Tibial nerve (tissue), 4 donors: ENCODE measurements at regions not wholly inside any gene's neighbourhood (a gene's known extent, or its start where the extent isn't known, plus 50 kb on each side); places are given as distances from the start of the nearest gene placed in this dataset.

Experiments used
- DNase-seq, 2 donors: peaks; one replicate each; pipeline ENCODE4 v3.0.0-alpha.2; 2019; ENCODE audit warnings: low spot score in 2 of 2
- H3K27ac ChIP-seq, 4 donors: fragments of 200-600 bp; sonication (generic) in 3 of 4; one replicate each; pipeline ENCODE4 v1.5.1; 2017 to 2019; ENCODE audit warnings: mild to moderate bottlenecking in 1 of 4
- H3K27me3 ChIP-seq, 2 donors: fragments of 200-600 bp; sonication (generic) in 1 of 2; one replicate each; pipeline versions ENCODE4 v1.5.1 to v1.6.0; 2017 to 2019
- H3K36me3 ChIP-seq, 3 donors: fragments of 200-600 bp; sonication (generic); one replicate each; pipeline ENCODE4 v1.5.1; 2018 to 2019
- H3K4me1 ChIP-seq, 4 donors: fragments of 200-600 bp; sonication (generic) in 3 of 4; one replicate each; pipeline ENCODE4 v1.5.1; 2017 to 2019
- H3K4me3 ChIP-seq, 4 donors: fragments of 200-600 bp; sonication (generic) in 3 of 4; one replicate each; pipeline ENCODE4 v1.5.1; 2017 to 2019; ENCODE audit warnings: mild to moderate bottlenecking in 1 of 4, moderate library complexity in 1 of 4
- H3K9me3 ChIP-seq, 4 donors: fragments of 200-600 bp; sonication (generic) in 3 of 4; one replicate each; pipeline ENCODE4 v1.5.1; 2017 to 2019
- EP300 ChIP-seq, 2 donors: sonication (generic); formaldehyde crosslinking; IDR thresholded peaks; one replicate each; pipeline ENCODE4 v1.6.1; 2017; ENCODE audit warnings: antibody characterized with exemption in 2 of 2, mild to moderate bottlenecking in 1 of 2
- POLR2A ChIP-seq, 2 donors: fragments of 450-650 bp; IDR thresholded peaks; one replicate each; pipeline ENCODE4 v1.6.1; 2017; ENCODE audit warnings: antibody characterized with exemption in 2 of 2, mild to moderate bottlenecking in 2 of 2, moderate library complexity in 2 of 2
- WGBS, 2 donors: methylation state at CpG; one replicate each; pipeline ENCODE4 v1.1.5; 2018; 5-methylcytosine and 5-hydroxymethylcytosine counted together
- TF ChIP-seq, protein P1 (sequence below), 5 experiments: fragments of 200-600 bp in 3 of 5; fragments of 450-650 bp in 2 of 5; sonication (generic) in 3 of 5; IDR thresholded peaks; one replicate each; pipeline ENCODE4 v1.5.1; 2016 to 2019; ENCODE audit warnings: antibody characterized with exemption in 5 of 5, mild to moderate bottlenecking in 3 of 5, moderate library complexity in 2 of 5

DNA sequence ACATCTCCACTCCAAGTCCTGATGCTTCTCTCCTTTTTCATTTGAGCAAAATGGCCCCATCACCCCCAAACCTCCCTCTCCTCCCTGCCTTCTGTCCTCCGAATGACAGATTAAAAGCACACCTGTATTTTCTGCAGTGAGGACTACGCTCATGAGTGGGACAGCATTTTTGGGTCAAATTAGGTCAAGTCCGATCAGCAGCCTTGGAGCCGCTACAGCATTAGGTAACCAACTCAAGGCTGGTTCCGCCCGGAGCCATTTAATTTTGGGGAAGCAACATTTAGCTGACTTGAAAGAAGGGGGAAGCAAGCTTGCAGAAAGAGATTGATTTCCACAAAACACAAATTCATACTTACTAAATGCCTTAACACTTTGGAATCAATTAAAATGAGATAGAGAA is 324.1 kb upstream of the CDH5 start:
- H3K36me3 ChIP-seq: no peaks in the 10 kb centered on the region
- no peak for DNase-seq

DNA sequence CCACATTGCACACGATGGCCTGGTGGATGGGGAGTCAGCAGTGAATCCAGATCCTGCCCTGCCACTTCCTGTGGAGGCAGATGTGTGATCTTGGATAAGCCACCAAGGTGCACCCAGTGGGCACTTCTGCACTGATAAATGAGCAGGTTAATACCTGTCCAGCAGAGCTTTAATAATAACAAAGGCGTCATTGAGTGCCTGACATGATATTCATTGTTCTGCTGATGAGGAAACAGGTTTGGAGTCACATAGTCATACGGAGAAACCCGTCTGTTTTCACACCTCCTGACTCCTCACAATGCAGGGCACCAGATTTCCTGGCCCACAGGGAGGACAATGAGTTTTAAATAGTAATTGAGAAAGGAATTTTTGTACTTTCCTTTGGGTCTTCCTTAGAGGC is 324.6 kb upstream of the CDH5 start:
- Histone ChIP-seq H3K27me3 (no peaks in the 10 kb centered on the region), H3K4me3 (no peak overlapping the region), H3K4me1 (peaks cover 0 to 10% (median 2%) of the 10 kb centered on the region in 4 donors), H3K9me3 (no peaks in the 10 kb centered on the region), H3K27ac (no peak overlapping the region), H3K36me3 (no peaks in the 10 kb centered on the region)
- no peak for DNase-seq
- TF ChIP-seq POLR2A (IDR thresholded peaks at IDR 0.05) (no peak), EP300 (IDR thresholded peaks at IDR 0.05) (no peak)
- TF ChIP-seq, protein P1, sequence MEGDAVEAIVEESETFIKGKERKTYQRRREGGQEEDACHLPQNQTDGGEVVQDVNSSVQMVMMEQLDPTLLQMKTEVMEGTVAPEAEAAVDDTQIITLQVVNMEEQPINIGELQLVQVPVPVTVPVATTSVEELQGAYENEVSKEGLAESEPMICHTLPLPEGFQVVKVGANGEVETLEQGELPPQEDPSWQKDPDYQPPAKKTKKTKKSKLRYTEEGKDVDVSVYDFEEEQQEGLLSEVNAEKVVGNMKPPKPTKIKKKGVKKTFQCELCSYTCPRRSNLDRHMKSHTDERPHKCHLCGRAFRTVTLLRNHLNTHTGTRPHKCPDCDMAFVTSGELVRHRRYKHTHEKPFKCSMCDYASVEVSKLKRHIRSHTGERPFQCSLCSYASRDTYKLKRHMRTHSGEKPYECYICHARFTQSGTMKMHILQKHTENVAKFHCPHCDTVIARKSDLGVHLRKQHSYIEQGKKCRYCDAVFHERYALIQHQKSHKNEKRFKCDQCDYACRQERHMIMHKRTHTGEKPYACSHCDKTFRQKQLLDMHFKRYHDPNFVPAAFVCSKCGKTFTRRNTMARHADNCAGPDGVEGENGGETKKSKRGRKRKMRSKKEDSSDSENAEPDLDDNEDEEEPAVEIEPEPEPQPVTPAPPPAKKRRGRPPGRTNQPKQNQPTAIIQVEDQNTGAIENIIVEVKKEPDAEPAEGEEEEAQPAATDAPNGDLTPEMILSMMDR (IDR thresholded peaks at IDR 0.05): no peak
- 81% methylated on average over 4 of the region's 4 CpGs for WGBS, 2 donors

More for the DNA sequence above, 324.1 kb upstream of the CDH5 start:
- TF ChIP-seq EP300 (IDR thresholded peaks at IDR 0.05) (no peak), POLR2A (IDR thresholded peaks at IDR 0.05) (no peak)
- TF ChIP-seq, protein P1 (IDR thresholded peaks at IDR 0.05): no peak
- Histone ChIP-seq H3K27me3 (no peaks in the 10 kb centered on the region), H3K4me1 (peaks cover 0 to 6% (median 2%) of the 10 kb centered on the region in 4 donors), H3K4me3 (no peak overlapping the region), H3K9me3 (no peaks in the 10 kb centered on the region), H3K27ac (no peak overlapping the region)
- 90 to 95% methylated on average over 6 of the region's 6 CpGs for WGBS, 2 donors

DNA sequence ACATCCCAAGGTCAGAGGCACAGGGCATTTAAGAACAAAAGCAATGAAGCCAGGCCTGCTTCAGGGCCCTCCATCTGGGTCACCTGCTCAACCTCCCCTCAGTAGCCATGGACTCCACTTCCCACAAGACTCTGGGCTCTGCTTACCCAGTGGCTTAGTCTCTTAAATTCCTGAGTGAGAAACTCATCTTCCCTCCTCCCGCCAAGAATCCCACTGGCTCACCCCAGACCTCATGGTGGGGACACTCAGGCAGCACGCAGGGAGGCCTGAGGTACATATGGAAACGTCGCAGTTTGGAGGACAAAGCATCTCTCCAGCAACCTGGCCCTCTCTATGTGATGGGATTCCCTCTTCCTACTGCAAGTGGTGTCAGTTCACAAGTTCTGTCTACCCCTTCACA is 326.7 kb upstream of the CDH5 start:
- Histone ChIP-seq H3K9me3 (no peaks in the 10 kb centered on the region), H3K27ac (no peak overlapping the region), H3K4me3 (no peak overlapping the region), H3K4me1 (peaks cover 0 to 20% (median 2%) of the 10 kb centered on the region in 4 donors), H3K36me3 (no peaks in the 10 kb centered on the region), H3K27me3 (no peaks in the 10 kb centered on the region)
- WGBS, 2 donors: 85 to 97% methylated on average over 4 of the region's 4 CpGs
- TF ChIP-seq POLR2A (IDR thresholded peaks at IDR 0.05) (no peak), EP300 (IDR thresholded peaks at IDR 0.05) (no peak)
- TF ChIP-seq, protein P1 (IDR thresholded peaks at IDR 0.05): no peak
- no peak for DNase-seq

DNA sequence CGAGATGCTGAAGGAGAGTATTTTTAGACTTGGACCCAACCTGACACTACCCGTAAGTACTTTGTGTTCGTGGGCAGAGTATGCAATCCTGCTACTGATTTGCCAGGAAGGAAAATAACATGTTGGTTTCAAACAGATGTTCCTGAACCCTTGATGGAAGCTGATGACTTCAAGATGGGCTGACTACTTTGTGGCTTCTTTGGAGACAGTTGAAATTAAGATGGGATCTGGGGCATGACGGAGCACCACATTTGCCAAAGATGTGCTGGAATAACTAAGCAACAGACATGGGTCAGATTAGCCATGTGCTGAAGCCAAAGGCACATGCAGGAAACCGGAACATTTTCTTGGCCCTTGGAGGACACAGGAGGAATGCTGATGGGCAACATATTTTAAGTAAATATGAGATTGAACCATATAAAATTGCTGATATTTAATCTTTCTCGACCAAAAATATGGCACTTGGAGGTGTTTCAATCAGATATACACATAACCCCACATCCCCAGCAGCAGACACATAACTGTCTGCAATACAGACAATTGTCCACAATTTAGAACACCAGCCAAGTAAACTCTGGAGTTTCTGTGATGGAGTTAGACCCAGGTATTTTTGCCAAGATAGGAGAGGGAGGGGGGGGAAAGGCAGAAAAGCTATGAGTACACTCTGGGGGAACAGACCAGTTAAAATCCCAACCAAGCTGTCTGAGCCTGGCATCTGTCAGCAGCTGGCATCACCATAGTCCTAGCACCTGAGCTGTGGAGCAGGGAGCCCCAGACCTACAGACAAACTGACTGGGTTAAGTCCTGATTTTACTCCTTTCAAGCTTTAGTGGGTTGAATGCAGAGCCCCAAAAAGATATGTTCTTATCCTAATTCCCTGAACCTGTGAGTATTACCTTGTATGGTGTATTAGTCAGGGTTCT is 329.4 kb upstream of the CDH5 start:
- Histone ChIP-seq H3K36me3 (no peaks in the 10 kb centered on the region), H3K9me3 (no peaks in the 10 kb centered on the region), H3K4me1 (peaks cover 0 to 20% (median 2%) of the 10 kb centered on the region in 4 donors), H3K27ac (peak overlapping the region in 2 of 4 donors; percentile 70 to 73), H3K4me3 (no peak overlapping the region), H3K27me3 (no peaks in the 10 kb centered on the region)
- TF ChIP-seq, protein P1 (IDR thresholded peaks at IDR 0.05): no peak
- peak in 1 of 2 donors; percentile 96 for TF ChIP-seq EP300 (IDR thresholded peaks at IDR 0.05)
- peak; percentile 38 to 67 for DNase-seq
- WGBS, 2 donors: 47 to 54% methylated on average over 6 of the region's 6 CpGs

DNA sequence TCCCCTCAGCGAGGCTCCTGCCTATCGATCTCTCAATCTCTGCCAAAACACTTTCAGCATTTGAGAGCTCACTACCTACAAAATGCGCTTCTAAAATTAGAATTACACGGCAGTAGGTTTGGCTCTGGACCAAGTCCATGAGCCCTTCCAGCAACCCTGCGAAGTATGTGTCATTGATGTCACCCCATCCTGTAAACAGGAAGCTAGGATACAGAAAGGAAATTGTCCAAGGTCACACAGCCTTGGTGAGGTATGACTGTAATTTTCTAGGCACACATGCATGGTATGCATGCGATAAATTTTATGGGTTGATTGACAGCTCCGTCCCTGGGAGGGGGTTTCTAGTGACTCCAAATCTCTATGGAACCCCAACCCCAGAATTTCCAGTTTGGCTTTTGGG is 330.3 kb upstream of the CDH5 start:
- Histone ChIP-seq H3K27me3 (no peaks in the 10 kb centered on the region), H3K36me3 (no peaks in the 10 kb centered on the region), H3K9me3 (no peaks in the 10 kb centered on the region), H3K27ac (peak overlapping the region in 1 of 4 donors; percentile 32), H3K4me3 (no peak overlapping the region), H3K4me1 (peaks cover 0 to 20% (median 2%) of the 10 kb centered on the region in 4 donors)
- TF ChIP-seq POLR2A (IDR thresholded peaks at IDR 0.05) (no peak), EP300 (IDR thresholded peaks at IDR 0.05) (no peak)
- TF ChIP-seq, protein P1 (IDR thresholded peaks at IDR 0.05): no peak
- DNase-seq: no peak
- 68 to 72% methylated on average over 7 of the region's 7 CpGs for WGBS, 2 donors
